UCSD-AML1 (cell line): ENCODE measurements at regions not wholly inside any gene's neighbourhood (a gene's known extent, or its start where the extent isn't known, plus 50 kb on each side); places are given as distances from the start of the nearest gene placed in this dataset.
"Not testable (repeated sequence)": the region's sequence is repeated elsewhere in the genome, so short reads cannot be mapped to it uniquely, and the experiment has no call there.

ENCODE experiments used
- DNase-seq: peaks from one replicate; lab custom pipeline; 2025; ENCODE audit not compliant: unreplicated experiment; lab: John Stamatoyannopoulos, UW

GRCh38 chr9:90107726-90108655 lies 503.2 kb downstream of the GADD45G start:
- DNase-seq = no peak

- DNase-seq = no peak
These were observed 508.0 kb downstream of the GADD45G start for GRCh38 chr9:90112788-90113187.

GRCh38 chr9:90114641-90115425 lies 510.0 kb downstream of the GADD45G start:
- DNase-seq = no peak

GRCh38 chr9:90121762-90122161 lies 517.0 kb downstream of the GADD45G start:
- no peak for DNase-seq

DNA sequence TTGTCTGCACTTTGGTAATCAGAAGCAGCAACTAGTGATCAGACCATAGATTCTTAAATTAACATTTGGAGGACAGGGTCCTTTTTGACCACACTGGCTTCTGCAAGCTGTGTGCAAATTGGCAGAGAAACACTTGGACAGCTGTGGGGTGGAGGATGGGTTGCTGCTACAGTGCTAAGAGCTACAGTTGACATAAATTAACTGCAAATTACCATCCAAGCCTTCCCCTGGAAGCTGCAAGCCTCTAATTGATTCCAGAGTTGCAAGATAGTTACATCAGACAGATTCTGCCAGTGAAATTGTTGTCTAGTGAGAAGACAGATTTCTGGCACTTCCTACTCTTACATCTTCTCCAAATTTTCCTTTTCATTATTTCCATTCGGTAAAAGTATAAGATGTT lies 517.7 kb downstream of the DIRAS2 start:
- DNase-seq = no peak

DNA sequence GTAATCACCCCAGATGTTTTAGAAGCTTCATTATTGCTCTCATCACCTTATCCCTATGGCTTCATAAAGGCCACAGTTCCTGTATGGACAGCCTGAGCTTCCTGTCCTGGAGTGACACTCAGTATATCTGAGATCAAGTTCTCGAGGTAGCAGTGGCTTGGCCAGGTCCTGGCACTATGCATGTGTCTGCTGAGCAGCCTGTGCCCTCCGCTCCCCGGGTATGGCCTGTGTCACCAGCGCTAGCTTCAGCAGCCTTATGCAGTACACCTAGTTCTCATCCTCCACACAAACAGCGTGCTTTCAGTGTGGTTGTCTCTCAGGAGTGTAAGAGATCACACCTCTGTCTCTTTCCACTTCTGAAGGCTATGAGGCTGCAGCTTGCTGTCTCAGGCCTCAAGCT lies 514.7 kb downstream of the DIRAS2 start:
- no peak for DNase-seq

GRCh38 chr9:90128587-90129190 lies 513.9 kb downstream of the DIRAS2 start:
- DNase-seq = no peak

DNA sequence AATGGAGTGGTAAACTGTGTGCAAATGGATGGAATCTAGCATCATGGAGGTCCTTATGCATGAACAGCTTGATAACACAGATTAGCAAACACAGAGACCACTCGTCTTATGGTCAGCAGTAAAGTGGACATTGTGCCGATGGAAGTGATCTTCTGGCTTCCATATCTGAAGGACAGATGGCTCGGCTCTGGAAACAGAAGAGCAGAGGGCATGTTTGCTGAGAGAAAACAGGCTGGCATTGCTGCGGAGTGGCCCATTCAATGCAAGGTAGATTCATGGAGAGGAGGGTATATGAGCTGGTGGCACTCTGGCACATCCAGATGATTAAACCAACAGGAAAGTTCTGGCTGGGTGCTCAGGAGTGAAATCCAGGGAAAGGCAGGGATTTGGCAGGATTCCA lies 513.2 kb downstream of the DIRAS2 start:
- DNase-seq = no peak

- no peak for DNase-seq
These were observed 511.1 kb downstream of the DIRAS2 start for GRCh38 chr9:90131568-90131967.

- no peak for DNase-seq
These were observed 509.8 kb downstream of the DIRAS2 start for GRCh38 chr9:90132866-90133265.

DNA sequence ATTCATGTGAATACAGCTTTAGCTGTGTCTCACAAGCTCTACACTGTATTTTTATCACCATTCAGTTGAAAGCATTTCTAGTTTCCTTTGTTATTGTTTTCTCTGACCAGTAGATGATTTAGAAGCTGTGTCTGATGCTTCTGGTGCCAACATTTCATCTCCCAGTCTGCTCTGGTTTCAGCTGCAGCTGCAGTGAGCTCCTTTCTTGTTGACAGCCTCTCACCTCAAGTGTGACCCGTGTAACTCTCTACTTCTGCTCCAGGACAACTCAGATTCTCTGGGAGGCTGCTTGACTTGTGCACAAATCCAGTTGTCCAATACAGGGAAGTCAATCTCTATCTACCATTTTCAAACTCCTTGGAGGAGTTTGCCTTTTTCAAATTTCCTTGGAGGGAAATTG lies 504.8 kb downstream of the DIRAS2 start:
- no peak for DNase-seq

DNA sequence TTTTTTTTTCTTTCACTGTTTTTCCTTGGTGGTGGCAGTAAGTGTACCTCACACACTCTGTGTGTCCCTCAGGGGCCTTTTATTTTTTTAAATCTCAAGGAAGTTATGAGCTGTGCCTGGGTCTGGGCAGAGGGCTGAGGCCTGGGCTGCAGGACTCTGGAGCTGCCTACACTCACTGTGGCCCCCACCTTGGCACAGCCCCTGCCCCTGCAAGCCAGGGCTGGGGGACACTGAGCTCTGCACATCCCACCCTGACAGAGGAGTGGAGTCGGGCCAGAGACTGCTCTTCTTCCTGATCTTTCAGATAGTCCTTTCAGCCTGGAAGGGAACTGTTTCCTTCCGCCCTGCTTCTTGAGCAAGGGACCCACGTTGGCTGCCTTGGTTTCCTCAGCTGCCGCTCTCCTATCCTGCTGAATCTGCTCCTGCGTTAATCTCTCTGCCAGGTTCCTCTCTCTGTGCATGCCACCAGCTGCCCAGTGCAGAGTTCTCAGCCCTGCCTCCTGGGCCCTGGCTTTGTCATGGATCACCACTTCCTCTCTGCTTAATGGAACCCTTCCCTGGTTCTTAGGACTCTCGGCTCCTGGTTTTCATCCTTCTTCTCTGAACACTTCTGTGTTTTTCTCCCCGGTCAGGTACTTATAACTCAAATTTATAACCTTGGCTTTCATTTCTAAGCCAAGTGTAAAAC lies 502.3 kb downstream of the DIRAS2 start:
- DNase-seq = no peak

DNA sequence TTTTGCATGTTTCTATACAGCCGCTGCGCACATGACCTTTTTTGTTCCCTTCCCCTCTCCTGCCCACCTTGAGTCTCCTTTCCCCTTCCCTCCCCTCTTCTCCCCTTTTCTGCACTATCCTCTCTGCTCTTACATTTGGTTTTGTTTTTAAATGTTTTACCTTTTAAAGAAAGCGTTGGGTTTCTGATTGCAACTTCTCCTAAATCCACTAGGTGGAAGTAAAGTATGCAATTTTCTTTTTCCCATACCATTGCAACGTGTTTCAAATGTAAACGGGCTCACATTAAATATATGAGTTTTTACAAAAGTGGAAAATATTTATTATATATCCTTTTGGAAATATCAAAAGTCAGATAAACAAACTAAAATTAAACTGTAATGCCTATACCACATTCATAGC lies 500.9 kb downstream of the DIRAS2 start:
- DNase-seq = no peak

- DNase-seq = no peak
These were observed 500.0 kb downstream of the DIRAS2 start for GRCh38 chr9:90142580-90142979.

- DNase-seq = no peak
These were observed 495.2 kb downstream of the DIRAS2 start for GRCh38 chr9:90147426-90147825.

DNA sequence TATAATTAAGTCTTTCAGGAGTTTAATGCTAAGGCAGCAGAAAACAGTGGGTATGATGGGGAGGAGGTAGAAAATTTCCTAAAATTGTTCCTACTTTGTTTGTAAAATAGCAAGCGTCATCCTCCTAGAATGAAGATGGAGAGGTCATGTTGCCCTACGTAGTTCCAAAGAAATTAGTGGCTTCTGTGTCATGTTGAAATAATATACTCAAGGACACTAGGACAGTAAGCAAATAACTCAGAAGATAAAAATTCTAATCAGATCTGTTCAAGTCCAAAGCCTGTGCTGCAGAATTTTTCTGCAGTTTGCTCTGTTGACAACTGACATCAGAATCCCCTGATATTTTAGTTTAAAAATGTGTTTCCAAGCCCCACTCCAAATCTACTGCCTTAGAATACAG lies 486.3 kb downstream of the DIRAS2 start:
- no peak for DNase-seq

GRCh38 chr9:90162326-90162725 lies 480.3 kb downstream of the DIRAS2 start:
- no peak for DNase-seq

- DNase-seq = no peak
These were observed 479.8 kb downstream of the DIRAS2 start for GRCh38 chr9:90162819-90163218.

GRCh38 chr9:90165281-90165680 lies 477.3 kb downstream of the DIRAS2 start:
- no peak for DNase-seq

- not testable (repeated sequence) for DNase-seq
These were observed 476.2 kb downstream of the DIRAS2 start for GRCh38 chr9:90166374-90166773.

- DNase-seq = no peak
These were observed 474.7 kb downstream of the DIRAS2 start for GRCh38 chr9:90167914-90168313.
